GM21515 (cell line): ENCODE measurements at regions not wholly inside any gene's neighbourhood (a gene's known extent, or its start where the extent isn't known, plus 50 kb on each side); places are given as distances from the start of the nearest gene placed in this dataset.

Source experiments
- ATAC-seq: cut with Tn5 transposase; IDR thresholded peaks from one replicate; pipeline ENCODE4 v1.9.1; 2021; ENCODE audit not compliant: unreplicated experiment

DNA sequence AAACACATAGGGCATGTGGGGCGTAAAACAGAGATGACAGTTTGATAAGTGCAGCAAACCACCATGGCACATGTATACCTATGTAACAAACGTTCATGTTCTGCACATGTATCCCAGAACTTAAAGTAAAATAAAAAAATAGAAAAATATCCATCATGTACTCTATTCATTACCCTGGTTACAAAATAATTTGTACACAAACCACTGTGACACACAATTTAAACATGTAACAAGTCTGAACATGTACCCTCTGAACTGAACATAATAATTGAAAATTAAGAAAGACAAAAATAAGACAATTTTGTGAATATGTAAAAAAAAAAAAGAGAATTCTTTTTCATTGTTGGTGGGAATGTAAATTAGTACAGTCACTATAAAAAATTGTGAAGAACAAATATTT is 379.2 kb downstream of the KDM5D start:
- ATAC-seq, result no peak

GRCh38 chrY:19357249-19357648 is 387.3 kb downstream of the KDM5D start:
- peak; percentile 69 for ATAC-seq

DNA sequence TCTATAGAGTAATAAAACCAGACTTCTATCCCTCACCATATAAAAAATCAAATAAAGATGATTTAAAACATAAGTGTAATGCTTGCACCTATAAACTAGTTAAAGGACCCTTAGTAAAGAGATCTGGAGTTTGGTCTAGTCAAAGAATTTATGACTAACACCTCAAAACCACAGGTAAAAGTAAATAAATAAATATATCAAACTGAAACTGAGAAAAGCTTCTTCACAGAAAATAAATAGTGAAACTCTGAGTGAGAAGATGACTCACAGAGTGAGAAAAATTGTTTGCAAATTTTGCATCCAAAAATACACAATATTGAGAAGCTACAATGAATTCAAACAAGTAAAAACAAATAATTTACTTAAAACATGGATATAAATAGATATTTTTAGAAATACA is 387.8 kb downstream of the KDM5D start:
- ATAC-seq, result peak; percentile 88

- ATAC-seq, result no peak
These were observed 389.7 kb downstream of the KDM5D start for GRCh38 chrY:19354857-19355173.

DNA sequence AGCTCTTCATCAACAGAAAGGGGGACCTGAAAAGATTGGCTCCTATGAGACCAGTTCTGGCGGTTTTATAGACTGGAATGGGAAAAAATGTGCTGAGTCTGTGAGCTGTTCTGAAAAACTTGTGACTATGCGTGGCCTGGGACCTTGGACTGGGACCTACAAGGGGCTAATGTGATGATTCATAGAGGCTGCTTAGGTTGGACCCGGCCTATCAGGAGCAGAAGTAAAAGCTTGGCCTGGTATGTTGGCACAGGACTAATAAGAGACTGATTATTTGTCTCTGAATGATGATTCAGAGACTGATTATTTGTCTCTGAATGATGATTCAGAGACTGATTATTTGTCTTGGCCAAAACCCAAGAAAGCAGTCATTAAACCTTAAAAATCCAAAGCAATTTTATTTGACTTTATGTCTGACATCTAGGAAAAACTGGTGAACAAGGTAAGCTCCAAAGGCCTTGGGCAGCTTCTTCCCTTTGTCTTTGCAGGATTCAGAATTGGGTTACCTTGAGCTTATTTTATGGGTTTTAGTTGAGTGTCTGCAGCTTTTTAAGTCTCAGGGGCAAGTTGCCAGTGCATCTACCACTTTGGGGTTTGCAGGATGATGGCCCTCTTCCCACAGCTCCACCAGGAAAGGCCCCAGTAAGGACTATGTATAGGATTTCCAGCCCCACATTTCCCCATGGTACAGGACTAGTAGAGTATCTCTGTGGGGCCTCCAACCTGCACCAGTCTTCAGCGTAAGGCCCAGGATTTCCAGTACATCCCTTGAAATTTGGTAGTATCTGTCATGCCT is 390.3 kb downstream of the KDM5D start:
- ATAC-seq, result no peak

DNA sequence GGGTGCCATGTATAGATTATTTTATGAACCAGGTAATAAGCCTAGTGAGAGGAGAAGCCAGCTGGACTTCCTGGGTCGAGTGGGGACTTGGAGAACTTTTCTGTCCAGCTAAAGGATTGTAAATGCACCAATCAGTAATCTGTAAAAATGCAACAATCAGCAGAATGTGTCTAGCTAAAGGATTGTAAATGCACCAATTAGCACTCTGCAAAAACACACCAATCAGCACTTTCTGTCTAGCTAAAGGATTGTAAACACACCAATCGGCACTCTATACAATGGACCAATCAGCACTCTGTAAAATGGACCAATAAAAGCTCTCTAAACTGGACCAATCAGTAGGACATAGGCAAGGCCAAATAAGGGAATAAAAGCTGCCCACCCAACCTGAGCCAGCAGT is 392.9 kb downstream of the KDM5D start:
- ATAC-seq, result no peak

DNA sequence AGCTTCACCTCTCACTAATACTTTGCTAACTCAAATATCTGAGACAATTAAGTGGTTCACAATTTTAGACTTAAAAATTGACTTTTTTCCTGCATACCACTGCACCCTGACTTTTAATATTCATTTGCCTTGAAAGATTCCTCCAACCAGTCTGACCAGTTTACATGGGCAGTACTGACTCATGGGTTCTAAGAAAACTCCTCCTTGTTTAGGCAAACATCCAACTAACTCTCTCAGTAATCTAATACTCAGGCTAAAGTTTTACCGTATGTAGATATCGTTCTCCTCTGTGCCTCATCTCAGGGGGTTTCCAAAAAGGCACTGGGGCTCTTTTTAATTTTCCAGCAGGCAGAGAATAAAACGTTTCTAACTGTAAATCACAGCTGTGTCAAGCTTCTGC is 422.8 kb downstream of the KDM5D start:
- ATAC-seq, result no peak

GRCh38 chrY:19319135-19319534 is 425.4 kb downstream of the KDM5D start:
- no peak for ATAC-seq

DNA sequence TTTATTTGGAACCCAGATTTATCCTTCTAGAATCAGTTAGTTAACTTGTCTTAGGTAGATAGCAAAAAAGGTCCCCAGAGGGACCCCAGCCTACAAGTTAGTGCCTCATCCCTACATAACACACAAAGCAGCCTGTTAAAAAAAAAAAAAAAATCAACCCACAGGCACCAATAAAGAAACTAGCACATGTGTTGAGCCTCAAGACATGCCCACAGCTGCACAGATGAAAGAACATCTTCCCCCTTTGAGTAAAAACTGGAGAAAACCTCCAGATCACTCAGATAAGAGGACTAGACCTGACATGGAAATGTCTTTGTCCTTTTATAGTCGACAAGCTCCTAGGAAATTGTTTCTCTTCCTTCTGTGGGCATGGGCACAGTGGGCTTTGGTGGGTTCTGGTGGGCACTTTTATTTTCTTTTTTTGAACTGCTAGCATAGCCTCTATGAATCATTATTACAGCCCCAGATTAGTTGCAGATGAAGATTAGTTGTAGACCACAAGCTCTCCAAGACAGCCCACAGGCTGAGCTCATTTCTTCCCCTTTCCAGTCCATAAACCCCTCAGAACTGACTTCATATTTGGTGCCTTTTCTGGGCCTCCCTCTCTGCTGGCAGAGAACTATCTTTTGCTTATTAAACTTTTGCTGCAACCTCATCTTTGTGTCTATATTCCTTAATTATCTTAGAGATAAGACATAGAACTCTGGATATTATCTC is 427.1 kb downstream of the KDM5D start:
- ATAC-seq, result no peak

DNA sequence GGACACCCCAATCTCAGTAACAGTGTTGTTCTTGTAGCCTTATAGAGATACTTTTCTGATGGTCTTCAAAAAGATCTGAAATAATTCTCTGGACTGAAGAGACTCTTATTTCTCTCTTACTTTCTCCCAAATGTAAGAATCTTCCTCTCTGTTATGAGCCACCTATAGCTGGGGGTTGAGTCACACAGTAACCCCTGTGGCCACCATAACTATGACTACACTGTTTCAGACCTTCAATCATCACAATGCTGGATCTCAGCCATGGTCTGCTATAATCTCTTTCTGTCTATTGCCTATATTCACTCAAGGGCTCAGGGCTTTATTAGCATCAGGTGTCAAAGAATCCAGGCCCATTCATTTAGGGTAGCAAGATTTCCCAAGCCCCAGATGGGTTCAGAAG is 436.9 kb downstream of the KDM5D start:
- no peak for ATAC-seq

- no peak for ATAC-seq
These were observed 441.4 kb downstream of the KDM5D start for GRCh38 chrY:19303136-19303535.

GRCh38 chrY:19290925-19291324 is 453.6 kb downstream of the KDM5D start:
- no peak for ATAC-seq

- ATAC-seq, result no peak
These were observed 470.4 kb downstream of the KDM5D start for GRCh38 chrY:19274076-19274475.

DNA sequence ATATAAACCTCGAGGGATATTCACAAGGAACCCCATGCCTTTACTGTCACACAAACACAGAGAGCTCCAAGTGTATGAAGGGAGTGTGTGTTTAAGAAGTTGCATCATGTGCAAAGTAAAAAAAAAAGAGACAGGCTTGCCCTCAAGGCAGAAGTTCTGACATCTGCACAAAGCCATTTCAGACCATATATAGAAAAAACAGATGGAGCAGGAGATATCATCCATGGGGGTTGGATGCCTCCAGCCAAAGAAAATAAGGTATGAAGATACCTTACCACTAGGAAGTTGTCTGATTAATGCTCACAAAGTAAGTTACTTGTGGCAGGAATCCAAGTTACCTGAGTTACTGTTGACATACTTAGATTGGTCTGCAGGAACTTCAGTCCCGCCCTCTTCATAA is 476.2 kb downstream of the KDM5D start:
- ATAC-seq, result no peak

GRCh38 chrY:19265404-19265803 is 479.1 kb downstream of the KDM5D start:
- ATAC-seq, result no peak

GRCh38 chrY:19262310-19262709 is 482.2 kb downstream of the KDM5D start:
- ATAC-seq, result no peak

DNA sequence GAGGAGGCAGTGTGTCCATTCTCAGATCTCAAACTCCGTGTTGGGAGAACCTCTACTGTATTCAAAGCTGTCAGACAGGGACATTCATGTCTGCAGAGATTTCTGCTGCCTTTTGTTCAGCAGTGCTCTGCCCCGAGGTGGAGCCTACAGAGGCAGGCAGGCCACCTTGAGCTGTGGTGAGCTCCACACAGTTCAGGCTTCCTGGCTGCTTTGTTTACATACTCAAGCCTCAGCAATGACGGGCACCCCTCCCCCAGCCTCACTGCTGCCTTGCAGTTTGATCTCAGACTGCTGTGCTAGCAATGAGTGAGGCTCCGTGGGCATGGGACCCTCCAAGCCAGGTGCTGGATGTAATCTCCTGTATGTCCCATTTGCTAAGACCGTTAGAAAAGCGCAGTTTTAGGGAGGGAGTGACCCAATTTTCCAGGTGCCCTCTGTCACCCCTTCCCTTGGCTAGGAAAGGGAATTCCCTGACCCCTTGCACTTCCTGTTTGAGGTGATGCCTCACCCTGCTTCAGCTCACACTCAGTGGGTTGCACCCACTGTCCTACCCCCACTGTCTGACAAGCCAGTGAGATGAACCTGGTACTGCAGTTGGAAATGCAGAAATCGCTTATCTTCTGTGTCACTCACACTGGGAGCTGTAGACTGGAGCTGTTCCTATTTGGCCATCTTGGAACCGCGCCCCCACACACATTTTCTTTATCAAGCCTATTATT is 458.9 kb upstream of the HSFY2 start:
- no peak for ATAC-seq

DNA sequence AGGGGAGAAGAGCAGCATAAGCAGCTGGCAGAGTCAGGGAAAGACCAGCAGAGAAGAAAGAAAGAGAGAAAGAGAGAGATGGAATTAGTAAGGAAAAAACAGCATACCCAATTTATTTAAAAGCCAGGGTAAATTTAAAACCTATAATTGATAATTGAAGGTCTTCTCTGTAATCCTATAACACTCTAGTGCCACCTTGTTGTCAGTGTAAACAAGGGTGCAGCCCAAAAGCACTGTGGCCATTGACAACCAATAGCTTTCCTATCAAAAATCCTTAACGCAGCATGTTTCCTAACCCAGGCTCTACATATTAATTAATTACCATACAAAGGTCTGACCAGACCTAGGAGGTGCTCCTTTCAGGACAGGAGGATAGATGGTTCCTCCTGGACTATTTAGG is 447.2 kb upstream of the HSFY2 start:
- ATAC-seq, result no peak

- no peak for ATAC-seq
These were observed 435.4 kb upstream of the HSFY2 start for GRCh38 chrY:19208915-19209314.

DNA sequence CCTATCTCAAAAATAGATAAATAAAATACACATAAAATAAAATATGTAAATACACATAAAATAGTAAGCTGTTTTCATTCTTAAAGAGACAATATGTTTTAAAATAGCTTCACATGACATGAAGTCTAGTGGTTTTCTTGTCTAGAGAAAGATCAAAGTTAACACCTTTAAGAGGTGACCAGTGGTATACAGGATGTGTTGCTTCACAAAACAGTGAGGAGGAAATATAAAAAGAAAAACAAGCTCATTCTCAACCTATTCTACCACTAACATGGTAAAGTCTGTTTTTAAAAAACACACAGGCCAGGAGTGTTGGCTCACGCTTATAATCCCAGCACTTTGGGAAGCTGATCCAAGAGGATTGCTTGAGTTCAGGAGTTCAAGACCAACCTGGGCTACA is 433.5 kb upstream of the HSFY2 start:
- no peak for ATAC-seq

- ATAC-seq, result no peak
These were observed 407.3 kb upstream of the HSFY2 start for GRCh38 chrY:19180824-19181223.

DNA sequence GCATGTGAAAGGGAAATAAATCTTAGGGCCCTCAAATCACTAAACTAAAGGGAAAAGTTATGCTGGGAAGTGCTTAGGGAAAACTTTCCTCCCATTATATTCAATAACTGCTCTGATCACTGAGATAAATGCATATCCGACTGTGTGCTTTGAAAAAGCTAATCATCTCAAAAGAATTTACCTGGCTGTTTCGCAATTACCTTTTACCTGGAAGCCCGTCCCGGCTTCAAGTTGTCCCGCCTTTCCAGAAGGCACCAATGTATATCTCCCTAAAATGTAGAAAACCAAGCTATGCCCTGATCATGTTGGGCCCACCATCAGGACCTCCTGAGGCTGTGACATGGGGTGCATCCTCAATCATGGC is 394.6 kb upstream of the HSFY2 start:
- ATAC-seq, result no peak
